ENCODE measurements at regions not wholly inside any gene's neighbourhood (a gene's known extent, or its start where the extent isn't known, plus 50 kb on each side); places are given as distances from the start of the nearest gene placed in this dataset.

- Histone ChIP-seq H3K4me1 (no peaks in the 10 kb centered on the region), H3K9me3 (peaks cover 0 to 4% of the 10 kb centered on the region in 2 donors), H3K27me3 (no peaks in the 10 kb centered on the region), H3K27ac (no peak overlapping the region), H3K36me3 (no peaks in the 10 kb centered on the region), H3K4me3 (no peak overlapping the region)
- no peak for DNase-seq
- intact Hi-C loops (cut with DNase I; ENCODE audit: low total_unique reads): no loop called here
- no peak for TF ChIP-seq POLR2A (IDR thresholded peaks at IDR 0.05)
Observed at GRCh38 chr6:159608961-159609651, 83.9 kb downstream of the SOD2 start.

- Histone ChIP-seq H3K4me3 (no peak overlapping the region), H3K27ac (no peak overlapping the region), H3K36me3 (no peaks in the 10 kb centered on the region), H3K4me1 (no peaks in the 10 kb centered on the region), H3K9me3 (peaks cover 0 to 4% of the 10 kb centered on the region in 2 donors), H3K27me3 (no peaks in the 10 kb centered on the region)
- no peak for TF ChIP-seq POLR2A (IDR thresholded peaks at IDR 0.05)
- no peak for TF ChIP-seq CTCF (IDR thresholded peaks at IDR 0.05)
- intact Hi-C loops (cut with DNase I; ENCODE audit: low total_unique reads): no loop called here
- no peak for DNase-seq
Observed at GRCh38 chr6:159606786-159607185, 86.3 kb downstream of the SOD2 start.

GRCh38 chr6:159604443-159604956 lies 88.5 kb downstream of the SOD2 start:
- Histone ChIP-seq H3K4me1 (no peaks in the 10 kb centered on the region), H3K36me3 (no peaks in the 10 kb centered on the region), H3K9me3 (peaks cover 0 to 4% of the 10 kb centered on the region in 2 donors), H3K27ac (no peak overlapping the region), H3K27me3 (no peaks in the 10 kb centered on the region), H3K4me3 (no peak overlapping the region)
- TF ChIP-seq CTCF (IDR thresholded peaks at IDR 0.05) (no peak), POLR2A (IDR thresholded peaks at IDR 0.05) (no peak)
- no peak for DNase-seq
- intact Hi-C loops (cut with DNase I; ENCODE audit: low total_unique reads): no loop called here

GRCh38 chr6:159602431-159603041 lies 90.5 kb downstream of the SOD2 start:
- H3K4me3 ChIP-seq: no peak overlapping the region
- no peaks in the 10 kb centered on the region for H3K36me3 ChIP-seq
- no peak overlapping the region for H3K27ac ChIP-seq
- DNase-seq: no peak
- H3K27me3 ChIP-seq: no peaks in the 10 kb centered on the region
- TF ChIP-seq CTCF (IDR thresholded peaks at IDR 0.05) (no peak), POLR2A (IDR thresholded peaks at IDR 0.05) (no peak)
- intact Hi-C loops (cut with DNase I; ENCODE audit: low total_unique reads): no loop called here
- peaks cover 0 to 4% of the 10 kb centered on the region in 2 donors for H3K9me3 ChIP-seq
- H3K4me1 ChIP-seq: no peaks in the 10 kb centered on the region

- no peaks in the 10 kb centered on the region for H3K36me3 ChIP-seq
- no peak overlapping the region for H3K27ac ChIP-seq
- intact Hi-C loops (cut with DNase I; ENCODE audit: low total_unique reads): no loop called here
- H3K9me3 ChIP-seq: no peaks in the 10 kb centered on the region
- H3K27me3 ChIP-seq: no peaks in the 10 kb centered on the region
- H3K4me3 ChIP-seq: no peak overlapping the region
- no peak for DNase-seq
- TF ChIP-seq POLR2A (IDR thresholded peaks at IDR 0.05): no peak
- TF ChIP-seq CTCF (IDR thresholded peaks at IDR 0.05): no peak
- no peaks in the 10 kb centered on the region for H3K4me1 ChIP-seq
Observed at GRCh38 chr6:159601211-159601610, 91.8 kb downstream of the SOD2 start.
